A549 (cell line): ENCODE measurements at regions not wholly inside any gene's neighbourhood (a gene's known extent, or its start where the extent isn't known, plus 50 kb on each side); places are given as distances from the start of the nearest gene placed in this dataset.

Experiments used
- ZSCAN20 ChIP-seq: fragments of 250-450 bp; sonication (Bioruptor Pico); IDR thresholded peaks from 2 replicates; pipeline ENCODE4 v1.8.0; 2022; ENCODE audit warnings: mild to moderate bottlenecking, moderate library complexity
- TF ChIP-seq, protein P1 (sequence below): fragments of >200 bp; sonication (Bioruptor Twin); formaldehyde crosslinking; IDR thresholded peaks from 3 replicates; pipeline ENCODE4 v1.5.1; 2016

DNA sequence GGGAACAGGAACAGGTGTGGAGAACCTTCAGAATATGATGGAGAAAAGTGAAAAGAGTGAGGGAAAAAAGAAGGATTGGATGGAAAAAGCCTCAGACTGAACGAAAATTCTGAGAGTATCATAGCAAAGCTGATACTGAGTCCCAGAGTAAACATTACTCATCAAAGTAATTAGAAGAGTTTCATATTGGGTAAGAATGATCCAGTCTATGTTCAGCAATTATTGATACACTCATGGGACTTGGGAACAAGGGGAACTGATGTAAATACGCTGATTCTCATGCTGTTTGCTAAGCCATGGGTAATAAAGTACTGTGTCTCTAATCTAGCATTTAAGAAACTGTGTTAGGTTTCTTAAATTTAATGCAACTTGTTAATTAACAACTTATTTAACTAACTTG is 219.9 kb upstream of the NOL4 start:
- TF ChIP-seq, protein P1, sequence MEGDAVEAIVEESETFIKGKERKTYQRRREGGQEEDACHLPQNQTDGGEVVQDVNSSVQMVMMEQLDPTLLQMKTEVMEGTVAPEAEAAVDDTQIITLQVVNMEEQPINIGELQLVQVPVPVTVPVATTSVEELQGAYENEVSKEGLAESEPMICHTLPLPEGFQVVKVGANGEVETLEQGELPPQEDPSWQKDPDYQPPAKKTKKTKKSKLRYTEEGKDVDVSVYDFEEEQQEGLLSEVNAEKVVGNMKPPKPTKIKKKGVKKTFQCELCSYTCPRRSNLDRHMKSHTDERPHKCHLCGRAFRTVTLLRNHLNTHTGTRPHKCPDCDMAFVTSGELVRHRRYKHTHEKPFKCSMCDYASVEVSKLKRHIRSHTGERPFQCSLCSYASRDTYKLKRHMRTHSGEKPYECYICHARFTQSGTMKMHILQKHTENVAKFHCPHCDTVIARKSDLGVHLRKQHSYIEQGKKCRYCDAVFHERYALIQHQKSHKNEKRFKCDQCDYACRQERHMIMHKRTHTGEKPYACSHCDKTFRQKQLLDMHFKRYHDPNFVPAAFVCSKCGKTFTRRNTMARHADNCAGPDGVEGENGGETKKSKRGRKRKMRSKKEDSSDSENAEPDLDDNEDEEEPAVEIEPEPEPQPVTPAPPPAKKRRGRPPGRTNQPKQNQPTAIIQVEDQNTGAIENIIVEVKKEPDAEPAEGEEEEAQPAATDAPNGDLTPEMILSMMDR, result no peak
- TF ChIP-seq ZSCAN20 (CRISPR knock-in tag), result no peak
